Breast epithelium (tissue), 3 donors: ENCODE measurements at regions not wholly inside any gene's neighbourhood (a gene's known extent, or its start where the extent isn't known, plus 50 kb on each side); places are given as distances from the start of the nearest gene placed in this dataset.

Experiments used
- POLR2A ChIP-seq: fragments of 450-650 bp; IDR thresholded peaks from one replicate; pipeline ENCODE4 v1.6.1; 2016; ENCODE audit warnings: antibody characterized with exemption, mild to moderate bottlenecking, moderate library complexity
- POLR2AphosphoS5 ChIP-seq, 3 donors: sonication (generic); formaldehyde crosslinking; IDR thresholded peaks; one replicate each; pipeline ENCODE4 v1.6.1; 2017; ENCODE audit warnings: antibody characterized with exemption in 3 of 3
- TF ChIP-seq, protein P1 (sequence below), 3 donors: fragments of 450-650 bp; IDR thresholded peaks; one replicate each; pipeline ENCODE4 v1.5.1; 2016 to 2017; ENCODE audit warnings: antibody characterized with exemption in 3 of 3, mild to moderate bottlenecking in 3 of 3, moderate library complexity in 3 of 3

DNA sequence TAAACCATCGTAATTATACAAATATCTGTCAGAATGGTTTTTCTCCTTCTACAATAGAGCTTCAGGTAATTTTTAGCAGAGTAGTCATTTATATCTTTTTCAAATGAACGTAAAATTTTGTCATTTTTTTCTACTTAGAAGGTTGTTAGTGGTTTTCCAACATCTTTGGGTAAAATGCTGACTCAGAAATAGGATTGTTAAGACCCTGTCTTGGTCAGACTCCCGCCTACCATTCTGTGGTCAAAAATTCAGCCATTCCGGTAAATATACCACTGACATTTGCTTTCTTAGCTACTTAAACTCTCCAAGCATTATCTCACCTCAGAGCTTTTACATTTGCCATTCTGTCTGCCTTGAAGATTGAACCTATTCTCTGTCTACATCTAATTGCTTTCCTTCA, 154.1 kb upstream of the CDH19 start:
- TF ChIP-seq, protein P1, sequence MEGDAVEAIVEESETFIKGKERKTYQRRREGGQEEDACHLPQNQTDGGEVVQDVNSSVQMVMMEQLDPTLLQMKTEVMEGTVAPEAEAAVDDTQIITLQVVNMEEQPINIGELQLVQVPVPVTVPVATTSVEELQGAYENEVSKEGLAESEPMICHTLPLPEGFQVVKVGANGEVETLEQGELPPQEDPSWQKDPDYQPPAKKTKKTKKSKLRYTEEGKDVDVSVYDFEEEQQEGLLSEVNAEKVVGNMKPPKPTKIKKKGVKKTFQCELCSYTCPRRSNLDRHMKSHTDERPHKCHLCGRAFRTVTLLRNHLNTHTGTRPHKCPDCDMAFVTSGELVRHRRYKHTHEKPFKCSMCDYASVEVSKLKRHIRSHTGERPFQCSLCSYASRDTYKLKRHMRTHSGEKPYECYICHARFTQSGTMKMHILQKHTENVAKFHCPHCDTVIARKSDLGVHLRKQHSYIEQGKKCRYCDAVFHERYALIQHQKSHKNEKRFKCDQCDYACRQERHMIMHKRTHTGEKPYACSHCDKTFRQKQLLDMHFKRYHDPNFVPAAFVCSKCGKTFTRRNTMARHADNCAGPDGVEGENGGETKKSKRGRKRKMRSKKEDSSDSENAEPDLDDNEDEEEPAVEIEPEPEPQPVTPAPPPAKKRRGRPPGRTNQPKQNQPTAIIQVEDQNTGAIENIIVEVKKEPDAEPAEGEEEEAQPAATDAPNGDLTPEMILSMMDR (IDR thresholded peaks at IDR 0.05): no peak
- TF ChIP-seq POLR2AphosphoS5 (IDR thresholded peaks at IDR 0.05) (no peak), POLR2A (no peak)
